NCI-H2227 treated with DMSO at 0.1 percent for 48 hours (cell line): ENCODE measurements at regions not wholly inside any gene's neighbourhood (a gene's known extent, or its start where the extent isn't known, plus 50 kb on each side); places are given as distances from the start of the nearest gene placed in this dataset.

Experiments used
- DNase-seq: peaks from one replicate; lab custom pipeline; 2025; lab: John Stamatoyannopoulos, UW

DNA sequence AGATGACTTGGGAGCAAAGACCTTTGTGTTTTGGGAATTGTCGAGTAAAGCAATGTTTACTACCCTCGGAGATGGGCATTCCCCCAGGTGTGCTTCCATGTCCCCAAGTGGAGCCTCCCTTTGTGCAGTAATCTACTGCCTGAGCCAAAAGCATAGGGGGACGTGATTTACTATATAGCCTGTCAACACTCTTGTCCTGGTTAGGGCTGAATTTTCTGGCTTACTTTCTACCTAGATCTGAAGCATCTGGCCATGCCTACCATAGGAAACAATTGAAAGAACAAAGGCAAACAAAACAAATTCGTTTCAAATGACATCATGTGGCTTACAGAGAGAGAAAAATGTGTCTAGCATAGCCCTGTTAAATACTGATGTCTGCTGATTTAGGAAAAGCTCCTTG, 350.6 kb downstream of the SAMD5 start:
- DNase-seq = no peak

DNA sequence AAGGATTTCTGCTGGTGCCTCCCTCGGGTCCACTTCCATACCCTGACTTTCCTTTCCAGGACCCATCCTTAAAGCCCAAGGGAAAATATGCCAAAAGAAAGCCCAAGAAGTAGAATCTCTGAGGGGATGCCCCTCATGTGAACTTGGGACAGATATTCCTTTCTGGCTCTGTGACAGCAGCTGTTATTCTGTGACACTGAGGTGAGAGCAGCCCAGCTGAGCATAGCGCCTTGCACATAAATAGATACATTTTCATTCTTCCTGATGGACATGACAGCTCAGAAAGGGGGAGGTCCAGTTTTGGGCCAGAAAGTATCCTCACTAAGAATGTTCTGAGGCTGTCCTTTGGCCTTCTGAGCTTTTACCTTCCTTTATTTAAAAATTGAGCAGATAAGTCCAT, 353.2 kb downstream of the SAMD5 start:
- no peak for DNase-seq

DNA sequence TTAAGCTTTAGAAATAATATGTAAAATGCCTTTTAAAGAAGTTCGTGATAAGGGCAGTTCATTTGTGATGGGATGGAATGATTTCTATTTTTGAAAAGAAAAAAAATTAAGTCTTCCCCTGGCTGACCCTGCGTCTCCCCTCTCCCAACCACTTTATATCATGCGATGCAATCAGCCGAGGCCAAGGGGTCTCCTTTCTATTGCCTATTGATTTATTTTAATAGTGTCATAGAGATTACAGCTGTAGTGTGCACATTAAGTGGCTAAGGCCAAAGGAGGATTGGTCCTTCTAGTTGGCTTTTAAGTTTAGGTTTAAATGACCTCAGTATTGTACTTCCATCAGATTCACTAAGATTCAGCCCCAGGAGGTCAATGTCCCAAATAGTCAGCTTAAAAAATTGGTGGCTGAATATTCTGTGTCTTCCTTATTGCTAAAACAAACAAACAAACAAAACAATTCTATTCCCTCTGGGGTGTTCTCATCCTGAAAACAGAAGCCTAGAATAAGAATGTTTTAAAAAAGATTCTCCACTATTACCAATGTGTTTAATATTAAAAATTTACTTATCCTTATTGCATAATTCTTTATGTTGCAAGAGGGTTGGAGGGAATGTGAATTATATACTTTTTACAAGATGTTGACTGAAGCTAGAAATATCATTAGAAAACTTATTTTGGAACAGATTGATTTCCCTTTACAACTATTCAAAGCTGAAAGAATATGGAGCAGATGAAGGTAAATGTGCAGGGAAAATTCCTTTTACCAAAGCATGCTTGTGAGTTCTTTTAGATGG, 359.1 kb downstream of the SAMD5 start:
- DNase-seq = no peak

DNA sequence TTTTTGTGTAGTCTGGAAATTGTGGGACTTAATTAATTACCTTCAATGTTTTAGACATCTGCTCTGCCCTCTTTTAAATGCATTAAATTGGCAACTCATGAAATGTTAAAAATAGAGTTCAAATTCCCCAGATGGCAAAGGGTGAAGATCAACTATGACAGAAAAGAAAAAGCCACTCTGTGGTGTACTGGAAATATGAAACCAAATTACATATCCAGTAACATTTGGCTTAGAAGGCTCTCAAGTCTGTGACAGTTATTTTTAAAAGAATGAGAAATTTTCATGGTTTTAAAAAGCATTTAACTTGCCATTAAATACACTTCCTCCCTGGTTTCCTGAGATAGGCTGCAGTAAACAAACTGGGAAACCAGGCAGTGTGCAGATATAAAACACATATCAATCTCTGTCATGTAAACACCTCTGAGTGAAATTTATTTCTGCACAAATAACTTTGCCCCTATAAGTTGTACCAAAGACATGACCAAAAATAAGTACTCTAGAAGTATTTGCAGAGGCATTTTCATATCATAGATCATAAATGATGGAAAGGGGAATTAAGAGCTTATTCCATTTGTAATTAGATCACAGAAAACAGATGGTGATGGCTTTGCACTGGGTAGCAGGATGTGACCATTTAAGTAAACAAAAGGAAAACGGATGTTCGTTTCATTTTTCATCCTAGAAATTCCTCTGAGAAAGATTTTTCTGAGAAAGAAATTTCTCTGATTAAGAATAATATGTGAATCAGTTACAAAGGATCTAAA, 360.1 kb downstream of the SAMD5 start:
- no peak for DNase-seq

DNA sequence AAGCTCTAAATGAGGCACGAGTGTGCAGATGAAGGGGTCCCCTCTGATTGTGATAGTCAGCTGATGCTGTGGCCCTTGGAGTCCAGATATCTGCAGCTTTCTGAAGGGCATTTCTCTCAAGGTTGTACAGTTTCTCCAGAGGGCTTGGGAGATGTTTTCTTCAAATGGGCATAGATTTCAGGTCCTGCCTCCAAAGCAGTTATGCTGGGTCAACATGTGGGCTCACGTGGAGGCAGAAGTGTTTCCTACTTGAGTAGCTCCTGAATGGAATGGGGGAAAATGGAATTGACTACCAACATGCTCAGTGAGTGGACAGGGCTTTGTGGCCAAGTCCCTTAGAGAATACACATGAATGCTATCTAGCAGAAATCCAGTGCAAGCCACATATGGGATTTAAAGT, 360.7 kb downstream of the SAMD5 start:
- no peak for DNase-seq

DNA sequence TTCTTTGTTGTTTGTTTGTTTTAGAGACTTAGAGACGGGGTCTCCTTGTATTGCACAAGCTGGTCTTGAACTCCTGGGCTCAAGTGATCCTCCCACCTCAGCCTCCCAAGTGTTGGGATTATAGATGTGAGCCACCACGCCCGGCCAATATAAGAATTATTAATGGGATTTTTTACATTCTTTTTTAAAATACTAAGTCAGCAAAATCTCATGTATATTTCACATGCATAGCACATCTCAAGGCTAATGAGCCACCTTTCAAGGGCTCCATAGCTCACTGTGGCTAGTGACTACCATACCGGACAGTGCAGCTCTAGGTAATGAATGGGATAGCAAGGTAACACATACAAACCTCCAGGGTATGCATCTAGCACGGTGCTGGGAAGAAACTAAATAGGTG, 361.4 kb downstream of the SAMD5 start:
- no peak for DNase-seq

DNA sequence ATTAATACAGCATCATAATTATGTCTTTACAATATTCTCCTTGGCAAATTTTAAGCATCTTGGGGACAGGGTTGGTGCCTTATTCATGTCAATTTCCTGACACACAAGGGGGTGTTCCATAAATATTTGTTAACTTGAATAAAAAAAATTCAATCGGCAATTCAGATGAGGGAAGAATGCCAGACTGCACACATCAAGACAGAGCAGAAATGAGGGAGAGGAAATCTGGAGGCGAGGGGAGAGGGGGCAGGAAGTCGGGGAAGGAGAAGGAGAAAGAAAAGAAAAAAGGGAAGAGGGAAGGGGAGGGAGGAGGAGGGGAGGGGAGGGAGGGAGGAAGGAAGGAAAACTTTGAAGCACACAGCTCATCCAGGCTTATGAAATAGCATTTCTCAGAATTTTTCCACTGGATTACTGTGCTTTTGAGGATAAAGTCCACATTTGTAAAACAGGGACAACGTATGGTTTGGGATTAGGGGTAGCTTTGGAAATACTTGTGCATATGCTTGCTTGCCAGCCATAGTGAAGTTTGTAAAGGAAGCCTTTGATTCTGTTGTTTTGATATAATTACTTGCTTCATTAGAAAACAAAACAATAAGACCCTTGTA, 362.1 kb downstream of the SAMD5 start:
- no peak for DNase-seq

DNA sequence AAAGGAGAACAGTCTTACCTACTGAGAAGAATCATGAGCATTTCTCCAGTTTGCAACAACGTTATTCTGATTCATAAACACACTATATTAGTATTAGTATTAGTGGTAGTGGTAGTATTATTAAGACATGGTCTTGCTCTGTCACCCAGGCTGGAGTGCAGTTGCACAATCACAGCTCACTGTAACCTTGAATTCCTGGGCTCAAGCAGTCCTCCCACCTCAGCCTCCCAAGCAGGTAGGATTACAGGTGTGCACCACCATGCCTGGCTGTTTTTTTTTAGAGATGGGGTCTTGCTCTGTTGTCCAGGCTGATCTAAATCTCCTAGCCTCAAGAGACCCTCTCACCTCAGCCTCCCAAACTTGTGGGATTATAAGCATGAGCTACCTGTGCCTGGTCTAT, 363.5 kb downstream of the SAMD5 start:
- no peak for DNase-seq

DNA sequence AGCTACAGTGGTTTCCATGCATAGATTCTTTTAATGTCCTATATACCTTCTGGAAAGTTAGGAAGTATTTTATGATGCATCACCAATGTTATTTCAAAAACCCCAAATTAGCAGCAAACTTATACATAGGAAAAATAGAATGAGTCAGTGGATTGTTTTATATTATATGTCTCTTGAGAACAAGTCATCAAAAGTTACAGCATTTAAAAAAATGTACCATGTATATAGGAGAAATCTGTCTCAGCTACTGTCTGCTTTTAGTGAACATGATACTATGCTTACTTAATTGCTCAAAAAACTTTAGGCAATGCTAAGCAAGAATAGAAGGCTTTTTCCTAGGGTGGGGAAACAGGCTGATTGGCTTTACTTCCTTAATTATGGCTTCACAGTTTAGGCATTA, 365.3 kb downstream of the SAMD5 start:
- DNase-seq = no peak

DNA sequence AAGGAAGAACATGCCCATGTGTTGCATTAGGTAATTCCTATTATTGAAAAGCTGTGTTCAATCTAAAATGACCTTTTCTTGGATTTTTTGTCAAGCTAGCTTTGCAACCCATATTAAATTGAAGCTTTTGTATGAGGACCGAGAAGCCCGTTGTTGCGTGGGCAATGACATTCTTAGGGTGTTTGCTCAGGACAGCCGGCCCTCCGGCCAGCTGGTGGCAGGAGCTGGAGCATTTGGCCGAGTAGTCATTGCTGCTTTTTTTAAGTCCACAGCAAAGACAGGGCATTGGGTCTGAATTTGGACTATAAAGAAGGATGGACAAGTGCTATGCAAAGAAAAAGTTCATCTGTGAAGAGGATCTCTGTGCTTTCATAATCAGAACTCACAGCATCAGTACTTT, 365.8 kb downstream of the SAMD5 start:
- DNase-seq = no peak

DNA sequence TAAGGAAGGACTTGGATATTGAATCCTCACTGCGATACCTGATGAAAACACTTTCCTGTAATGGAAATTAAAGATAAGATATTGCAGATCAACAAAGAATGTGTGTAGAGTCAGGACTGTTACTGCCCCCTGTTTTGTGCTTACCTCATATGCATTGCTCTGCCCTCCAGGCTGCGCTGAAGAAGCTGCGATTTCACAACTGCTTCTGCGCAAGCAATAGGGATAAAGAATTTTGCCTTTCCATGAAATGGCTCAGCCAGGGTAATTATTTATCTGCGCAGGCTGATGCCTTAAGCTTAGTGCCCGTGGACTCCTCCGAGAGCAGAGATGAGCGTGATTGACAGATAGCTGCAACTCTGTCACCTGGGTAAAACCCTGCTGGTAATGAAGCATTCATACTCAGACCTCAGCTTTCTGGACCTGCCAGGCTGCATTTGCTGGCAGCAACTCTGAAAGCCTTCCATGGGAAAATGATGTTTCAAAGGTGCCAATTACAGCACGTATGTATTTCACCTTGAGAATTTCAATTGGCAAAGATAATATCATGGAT, 370.6 kb downstream of the SAMD5 start:
- no peak for DNase-seq

DNA sequence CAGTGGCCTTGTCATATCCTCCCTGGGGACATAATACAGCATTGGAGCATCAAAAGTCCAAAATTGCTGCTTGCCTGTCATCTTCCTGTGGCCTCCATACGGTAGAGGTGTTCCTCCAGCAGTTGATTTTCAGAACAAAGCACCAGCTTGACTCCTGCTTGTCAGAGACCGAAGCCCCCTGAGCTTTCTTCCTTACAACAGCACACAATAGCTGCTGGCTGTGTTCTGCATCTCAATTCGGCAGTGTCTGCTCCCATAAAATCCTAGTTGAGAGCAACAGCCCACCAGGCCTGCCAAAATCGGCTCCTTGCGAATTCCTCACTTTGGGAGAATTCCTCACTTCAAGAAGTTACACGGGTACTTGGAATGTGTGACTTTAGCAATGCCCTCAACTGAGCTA, 372.9 kb downstream of the SAMD5 start:
- DNase-seq = no peak

DNA sequence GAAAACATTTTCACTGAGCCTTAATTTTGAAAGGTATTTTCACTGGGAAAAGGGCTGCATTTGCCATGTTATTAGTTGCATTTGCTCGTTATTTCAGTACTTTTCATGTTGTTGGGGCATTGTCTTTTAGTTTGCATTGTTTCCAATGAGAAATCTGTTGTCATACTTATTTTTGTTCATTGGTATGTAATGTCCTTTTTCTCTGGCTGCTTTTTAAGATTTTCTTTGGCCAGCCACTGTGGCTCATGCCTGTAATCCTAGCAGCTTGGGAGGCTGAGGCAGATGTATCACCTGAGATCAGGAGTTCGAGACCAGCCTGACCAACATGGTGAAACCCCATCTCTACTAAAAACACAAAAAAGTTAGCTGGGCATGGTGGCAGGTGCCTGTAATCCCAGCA, 379.9 kb downstream of the SAMD5 start:
- DNase-seq = no peak

DNA sequence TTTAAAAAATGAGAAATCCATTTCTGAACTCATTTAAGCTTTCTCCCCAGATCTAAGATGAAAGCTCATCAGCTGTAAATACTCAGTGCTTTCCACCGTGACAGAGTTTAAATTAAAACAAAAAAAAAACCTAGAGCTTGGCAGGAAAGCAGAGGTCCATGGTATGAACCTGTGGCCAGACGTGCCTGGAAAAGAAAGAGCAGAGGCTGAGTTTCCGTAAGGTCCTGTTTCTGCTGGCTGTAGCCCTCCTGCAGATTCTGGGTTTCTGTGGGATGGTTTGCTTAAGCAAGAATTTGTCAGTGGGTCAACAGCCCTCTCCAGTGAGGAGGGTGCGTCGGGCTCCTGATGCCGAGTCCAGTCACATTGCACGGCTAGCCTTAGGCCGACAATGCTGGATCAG, 383.2 kb downstream of the SAMD5 start:
- DNase-seq = no peak

DNA sequence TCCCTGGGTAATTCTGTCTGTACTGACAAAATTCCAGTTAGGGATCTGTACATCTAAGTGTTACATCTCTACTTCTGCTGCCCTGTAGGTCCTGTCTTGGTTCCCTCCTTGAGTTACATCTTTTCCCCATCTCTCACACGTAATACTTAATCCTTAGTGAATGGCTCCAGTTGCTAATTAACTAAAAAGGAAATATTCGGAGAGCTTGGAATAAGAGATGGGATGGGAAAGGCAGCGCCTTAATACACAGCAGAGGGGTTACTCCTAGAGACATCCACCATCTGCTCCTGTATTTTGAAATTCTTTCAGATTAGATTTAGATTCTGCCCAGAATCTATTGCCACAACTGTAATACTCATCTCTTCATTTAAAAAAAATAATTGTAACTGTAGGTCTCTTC, 384.0 kb downstream of the SAMD5 start:
- DNase-seq = no peak

DNA sequence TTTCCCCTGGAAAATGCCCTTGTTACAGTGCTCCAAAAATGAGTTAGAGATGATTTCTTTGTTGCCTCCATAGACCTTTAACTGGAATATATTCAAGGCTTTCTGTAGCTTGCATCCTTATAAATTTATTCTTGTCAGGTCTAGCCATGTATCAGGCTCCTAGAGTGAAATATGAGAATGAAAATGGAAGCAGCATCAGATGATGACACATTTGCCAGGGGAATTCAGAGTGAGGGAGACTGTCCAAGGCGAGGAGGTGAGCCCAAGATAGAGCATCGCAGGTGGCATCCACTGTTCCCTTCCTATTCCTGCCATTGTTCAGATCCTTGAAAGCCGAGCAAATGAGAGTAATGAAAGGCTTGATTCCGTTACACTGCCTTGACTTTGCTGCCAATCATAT, 386.8 kb downstream of the SAMD5 start:
- no peak for DNase-seq

DNA sequence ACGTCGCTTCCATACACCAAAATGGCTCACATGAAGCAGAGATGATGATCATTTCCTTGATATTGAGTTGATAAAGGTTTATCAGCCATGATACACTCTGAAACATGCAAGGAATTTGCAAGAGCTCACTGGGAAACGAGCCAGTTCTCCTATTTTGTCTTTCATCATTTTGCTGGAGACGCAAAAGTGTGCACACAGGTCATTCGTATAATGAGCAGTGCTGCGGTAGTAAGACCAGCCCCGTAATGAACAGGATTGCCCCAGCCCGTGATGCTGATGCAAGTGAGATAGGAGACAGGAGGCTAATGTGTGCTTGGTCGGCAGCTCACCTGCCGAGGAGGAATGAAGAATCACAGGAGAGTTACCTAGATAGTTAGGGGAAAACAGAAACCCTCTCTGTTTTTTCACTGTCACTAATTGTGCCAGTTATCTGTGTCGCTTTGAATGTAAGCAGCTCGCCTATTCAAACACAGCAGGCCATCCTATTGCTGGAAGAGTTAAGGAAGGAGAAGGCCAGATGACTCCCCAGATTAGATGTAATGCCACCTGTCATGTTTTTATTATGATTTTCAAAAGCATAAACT, 391.8 kb downstream of the SAMD5 start:
- DNase-seq = no peak

DNA sequence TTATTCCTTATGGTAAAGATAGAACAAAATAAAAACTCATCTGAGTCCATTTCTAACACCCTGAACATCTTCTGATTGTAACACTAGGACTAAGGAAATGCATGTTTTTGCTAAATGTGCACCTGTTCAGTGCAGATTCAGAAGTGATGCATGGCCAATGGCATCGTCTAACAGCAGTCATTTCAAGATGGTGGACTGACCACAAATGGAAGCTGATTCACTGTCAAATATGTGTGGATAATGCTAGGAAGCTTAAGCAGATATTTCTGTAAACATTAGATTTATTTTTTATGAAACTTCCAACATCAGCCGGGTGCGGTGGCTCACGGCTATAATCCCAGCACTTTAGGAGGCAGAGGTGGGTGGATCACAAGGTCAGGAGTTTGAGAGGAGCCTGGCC, 394.8 kb downstream of the SAMD5 start:
- DNase-seq = no peak

DNA sequence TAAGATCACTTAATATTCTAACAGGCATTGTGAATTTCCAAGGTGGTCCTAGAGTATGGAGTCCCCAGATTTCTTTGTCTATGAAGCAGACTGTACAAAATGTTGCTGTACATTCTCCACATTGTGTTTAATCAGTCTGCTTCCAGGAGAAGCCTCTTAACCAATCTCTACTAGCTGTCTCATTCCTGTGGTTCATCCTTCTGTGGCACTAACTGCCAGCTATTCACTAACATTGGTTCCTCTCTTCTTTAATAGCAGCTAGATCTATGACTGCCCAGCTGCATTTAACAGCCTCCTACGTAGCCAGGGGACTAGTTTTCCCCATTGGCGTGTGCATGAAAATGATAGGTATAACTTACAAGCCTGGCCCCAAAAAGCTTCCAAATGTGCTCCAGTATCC, 395.4 kb downstream of the SAMD5 start:
- DNase-seq = no peak

DNA sequence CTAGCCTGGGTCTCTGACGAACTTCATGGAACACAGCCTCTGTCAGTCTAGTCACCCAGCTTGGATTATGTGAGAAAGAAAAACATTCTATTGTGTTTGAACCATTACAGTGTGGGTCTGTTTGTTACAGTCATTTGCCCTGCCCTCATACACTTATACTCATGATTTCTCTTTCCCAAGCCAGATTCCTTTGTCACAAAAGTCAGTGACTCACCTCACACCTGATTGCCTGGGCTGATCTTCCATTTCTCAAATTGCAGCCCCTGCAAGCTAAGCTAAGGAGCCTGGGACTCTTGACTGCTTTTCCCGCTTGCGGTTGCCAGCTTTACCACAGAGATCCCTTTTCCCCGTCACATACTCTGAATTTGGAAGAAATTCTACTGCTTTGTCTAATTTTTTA, 395.9 kb downstream of the SAMD5 start:
- no peak for DNase-seq

DNA sequence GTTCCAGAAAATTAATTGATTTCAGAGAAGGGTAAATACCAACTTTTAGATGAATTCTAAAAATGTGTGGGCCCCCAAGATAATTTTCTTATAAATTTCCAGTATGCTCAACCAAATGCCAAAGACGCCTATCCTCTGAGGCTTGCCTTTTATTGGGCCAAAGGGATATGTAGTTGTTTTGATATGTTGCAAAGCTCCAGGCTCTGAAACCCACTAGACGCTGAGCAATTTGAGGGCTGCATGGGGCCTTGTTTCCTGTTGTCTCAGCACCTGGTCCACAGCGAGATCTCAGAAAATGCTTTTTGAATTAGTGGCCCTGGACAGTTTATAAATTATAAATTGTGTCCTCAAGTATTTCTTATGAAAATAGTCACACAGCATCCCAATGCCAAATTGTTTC, 397.2 kb downstream of the SAMD5 start:
- DNase-seq = no peak

DNA sequence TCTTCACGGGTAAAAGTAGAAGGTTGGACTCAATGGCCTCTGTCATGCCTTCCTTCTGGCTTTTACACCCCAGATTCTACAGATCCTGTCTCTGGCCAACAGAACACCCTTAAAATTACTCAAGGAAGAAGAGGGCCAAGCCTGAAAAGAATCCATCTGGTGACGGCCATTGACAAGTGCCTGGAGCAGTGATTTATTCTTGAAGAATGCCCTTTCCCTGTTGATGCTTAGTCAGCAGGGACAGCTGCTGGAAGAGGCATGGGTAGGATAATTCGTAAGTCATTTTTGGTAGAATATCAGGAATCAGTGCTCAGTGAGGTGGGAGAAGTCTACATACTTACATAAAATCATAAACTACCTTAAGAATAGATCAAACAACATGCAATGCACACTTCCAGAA, 397.9 kb downstream of the SAMD5 start:
- DNase-seq = no peak

DNA sequence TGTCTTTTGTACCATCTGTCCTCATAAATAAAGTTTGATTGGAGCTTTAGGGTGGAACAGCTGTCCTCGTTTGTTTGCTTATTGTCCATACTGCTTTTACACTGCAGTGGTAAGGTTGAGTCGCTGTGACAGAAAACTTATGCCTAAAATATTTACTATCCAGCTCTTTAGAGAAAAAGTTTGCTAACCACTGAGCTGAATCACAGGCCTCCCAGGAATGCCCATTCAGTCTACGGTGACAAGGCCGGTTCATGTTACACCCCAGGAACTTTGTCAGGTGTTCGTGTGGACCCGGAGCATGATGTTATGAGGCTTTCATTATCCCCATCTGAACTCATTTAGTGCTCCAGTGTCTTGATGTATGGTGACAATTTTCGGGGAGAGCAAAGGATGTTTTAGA, 401.1 kb downstream of the SAMD5 start:
- DNase-seq = no peak
